SK-N-MC (cell line): ENCODE measurements at regions not wholly inside any gene's neighbourhood (a gene's known extent, or its start where the extent isn't known, plus 50 kb on each side); places are given as distances from the start of the nearest gene placed in this dataset.

ENCODE experiments used
- EZH2 ChIP-seq: fragments of 200-600 bp; sonication (generic); IDR thresholded peaks from one replicate; pipeline ENCODE4 v1.6.1; 2017; ENCODE audit warnings: antibody characterized with exemption
- FOXP2 ChIP-seq: optimal IDR thresholded peaks from 2 replicates; pipeline ENCODE3; 2011; ENCODE audit warnings: mild to moderate bottlenecking, moderate library complexity; ENCODE audit not compliant: insufficient read depth; ENCODE audit errors: extremely low read length, control extremely low read depth
- POLR2AphosphoS5 ChIP-seq: IDR thresholded peaks from 2 replicates; pipeline ENCODE4 v1.6.1; 2012; ENCODE audit warnings: mild to moderate bottlenecking, low read depth, low read length, borderline replicate concordance

DNA sequence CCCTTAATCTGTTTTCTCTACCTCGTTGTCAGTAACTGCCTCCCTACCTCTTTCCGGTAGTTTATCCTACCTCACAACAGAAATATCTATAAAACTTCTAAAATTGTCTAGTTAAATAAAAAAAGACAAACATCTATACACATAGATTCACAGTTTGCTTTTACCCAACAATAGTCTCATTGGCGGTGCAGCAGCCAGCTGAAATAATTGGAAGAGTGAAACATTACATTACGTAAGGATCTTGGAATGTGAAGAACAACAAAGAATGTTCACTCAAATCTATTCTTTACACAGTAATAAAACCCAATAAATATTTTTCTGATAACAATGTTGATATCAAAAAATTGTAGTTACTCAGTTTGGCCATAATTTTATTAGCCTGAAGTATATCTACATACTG lies 115.5 kb upstream of the ARPP21 start:
- no peak for TF ChIP-seq EZH2
- TF ChIP-seq FOXP2 = no peak
- TF ChIP-seq POLR2AphosphoS5 = no peak
